HepG2 (cell line): ENCODE measurements at regions not wholly inside any gene's neighbourhood (a gene's known extent, or its start where the extent isn't known, plus 50 kb on each side); places are given as distances from the start of the nearest gene placed in this dataset.

Source experiments
- CTCF ChIP-seq: sonication (generic); formaldehyde crosslinking; IDR thresholded peaks from 2 replicates; pipeline ENCODE4 v1.5.0; 2020; ENCODE audit warnings: mild to moderate bottlenecking, missing genetic modification reagents, moderate library complexity
- POLR2AphosphoS5 ChIP-seq: IDR thresholded peaks from 2 replicates; pipeline ENCODE4 v1.6.1; 2012; ENCODE audit warnings: low read depth, low read length

GRCh38 chr5:17019324-17019723 is 83.2 kb upstream of the MYO10 start:
- TF ChIP-seq CTCF, result no peak
- no peak for TF ChIP-seq POLR2AphosphoS5
